Cerebellar cortex (tissue), 1 donor: ENCODE measurements at regions not wholly inside any gene's neighbourhood (a gene's known extent, or its start where the extent isn't known, plus 50 kb on each side); places are given as distances from the start of the nearest gene placed in this dataset.
"Not testable (repeated sequence)": the region's sequence is repeated elsewhere in the genome, so short reads cannot be mapped to it uniquely, and the experiment has no call there.

ENCODE experiments used
- DNase-seq: peaks from one replicate; pipeline ENCODE4 v3.0.0-alpha.2; 2015; ENCODE audit warnings: low spot score

DNA sequence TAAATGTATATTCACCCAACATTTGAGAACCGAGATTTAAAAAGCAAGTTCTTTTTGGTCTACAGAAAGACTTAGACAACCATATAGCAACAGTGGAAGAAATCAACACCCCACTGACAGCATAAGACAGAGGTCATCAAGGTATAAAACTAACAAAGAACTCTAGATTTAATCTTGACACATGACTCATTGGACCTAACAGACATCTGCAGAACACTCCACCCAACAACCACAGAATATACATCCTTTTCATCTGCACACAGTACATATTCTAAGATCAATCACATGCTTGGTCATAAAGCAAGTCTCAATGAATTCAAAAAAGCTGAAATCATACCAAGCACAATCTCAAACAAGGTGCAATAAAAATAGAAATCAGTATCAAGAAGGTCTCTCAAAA lies 65.8 kb downstream of the SPIN4 start:
- no peak for DNase-seq

DNA sequence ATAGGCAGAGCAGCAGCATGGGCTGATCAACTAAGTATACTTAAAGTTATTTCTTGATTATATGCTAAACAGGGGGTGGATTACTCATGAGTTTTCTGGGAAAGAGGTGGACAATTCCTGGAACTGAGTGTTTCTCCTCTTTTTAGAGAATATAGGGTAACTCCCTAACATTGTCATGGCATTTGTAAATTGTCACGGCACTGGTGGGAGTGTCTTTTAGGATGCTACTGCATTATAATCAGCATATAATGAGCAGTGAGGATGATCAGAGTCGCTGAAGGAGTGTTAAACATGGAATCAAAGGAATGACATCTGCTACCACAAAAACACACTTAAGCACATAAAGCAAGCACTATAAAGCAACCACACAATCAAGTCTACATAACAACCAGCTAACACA lies 66.5 kb downstream of the SPIN4 start:
- DNase-seq = no peak

DNA sequence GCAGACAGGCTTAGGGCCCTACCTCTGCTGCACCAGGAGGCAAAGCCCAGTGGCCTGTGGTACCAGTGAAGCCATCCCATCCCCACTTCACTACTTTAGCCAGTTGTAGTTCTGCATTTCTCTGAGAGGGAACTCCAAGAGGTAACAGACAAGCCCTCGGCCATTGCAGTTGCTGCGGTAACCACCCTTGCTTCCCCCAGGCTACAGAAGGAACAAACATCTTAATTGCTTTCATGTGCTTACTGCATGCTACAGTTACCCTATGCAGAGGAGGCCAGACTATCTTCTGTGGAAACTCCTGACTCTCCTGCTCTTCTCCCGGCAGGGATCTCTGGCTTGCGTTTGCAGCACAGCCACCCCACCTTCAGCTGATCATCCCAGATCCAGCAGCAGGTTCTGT lies 67.8 kb downstream of the SPIN4 start:
- no peak for DNase-seq

DNA sequence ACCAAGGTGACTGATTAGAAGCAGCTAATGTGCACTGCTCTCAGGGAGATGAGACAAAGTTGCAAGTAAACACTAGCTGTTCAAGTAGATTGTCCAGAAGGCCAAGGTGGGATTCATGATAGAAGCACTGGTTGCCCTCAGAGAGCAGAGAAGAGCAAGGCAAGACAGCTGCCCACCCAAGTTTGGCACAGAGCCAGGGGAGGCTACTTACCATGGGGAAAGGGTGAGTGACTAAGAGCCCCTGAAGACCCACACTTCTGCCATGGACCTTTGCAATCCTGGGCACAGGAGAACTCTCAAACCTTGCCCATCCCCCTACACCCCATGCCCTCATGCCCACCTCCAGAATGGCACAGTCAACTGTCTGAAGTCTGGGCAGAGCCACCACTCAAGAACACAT lies 68.3 kb downstream of the SPIN4 start:
- DNase-seq = no peak

DNA sequence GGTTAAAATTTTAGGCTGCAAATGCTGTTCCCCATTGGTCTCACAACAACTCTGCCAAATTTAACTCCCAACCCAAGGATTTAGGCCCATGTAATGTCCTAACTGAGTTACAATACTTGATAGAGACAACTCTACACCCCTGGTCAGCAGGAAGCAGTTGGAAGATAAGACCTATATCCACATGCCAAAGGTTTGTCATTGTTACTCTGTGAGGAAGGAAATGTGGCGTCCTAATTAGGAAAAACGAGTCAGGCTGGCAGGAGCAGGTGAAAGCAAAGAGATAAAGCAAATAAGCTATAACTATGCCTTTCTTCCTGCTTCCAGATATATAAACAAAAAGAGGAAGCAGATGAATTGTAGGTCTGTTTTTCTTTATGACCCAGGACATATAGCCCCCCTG lies 69.1 kb downstream of the SPIN4 start:
- DNase-seq = no peak

DNA sequence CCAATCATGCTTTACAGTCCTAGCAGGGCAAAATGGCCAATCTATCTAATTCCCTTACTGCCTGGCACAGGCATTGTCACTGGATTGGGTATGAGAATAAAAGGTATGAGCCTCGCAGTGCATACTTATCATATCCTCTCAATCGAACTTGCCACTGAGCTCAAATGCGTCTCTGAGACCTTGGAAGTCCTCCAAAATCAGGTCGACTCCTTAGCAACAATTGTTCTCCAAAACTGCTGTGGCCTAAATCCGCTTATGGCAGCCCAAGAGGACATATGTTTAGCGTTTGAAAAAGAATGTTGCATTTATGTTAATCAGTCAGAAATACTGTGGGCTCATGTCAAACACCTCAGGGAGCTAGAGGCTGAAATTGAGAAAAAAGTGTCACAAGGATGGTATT lies 69.7 kb downstream of the SPIN4 start:
- DNase-seq = peak; percentile 3

DNA sequence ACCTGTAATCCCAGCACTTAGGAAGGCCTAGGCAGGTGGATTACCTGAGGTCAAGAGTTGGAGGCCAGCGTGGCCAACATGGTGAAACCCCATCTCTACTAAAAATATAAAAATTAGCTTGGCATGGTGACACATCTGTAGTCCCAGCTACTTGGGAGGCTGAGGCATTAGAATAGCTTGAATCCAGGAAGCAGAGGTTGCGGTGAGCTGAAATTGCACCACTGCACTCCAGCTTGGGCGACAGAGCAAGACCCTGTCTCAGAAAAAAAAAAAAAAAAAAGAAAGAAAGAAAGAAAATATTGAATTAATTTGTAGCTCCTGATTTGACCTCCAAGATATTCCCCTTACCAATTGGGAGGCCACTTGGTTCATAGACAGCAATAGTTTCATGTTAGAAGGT lies 73.7 kb downstream of the SPIN4 start:
- DNase-seq = not testable (repeated sequence)

DNA sequence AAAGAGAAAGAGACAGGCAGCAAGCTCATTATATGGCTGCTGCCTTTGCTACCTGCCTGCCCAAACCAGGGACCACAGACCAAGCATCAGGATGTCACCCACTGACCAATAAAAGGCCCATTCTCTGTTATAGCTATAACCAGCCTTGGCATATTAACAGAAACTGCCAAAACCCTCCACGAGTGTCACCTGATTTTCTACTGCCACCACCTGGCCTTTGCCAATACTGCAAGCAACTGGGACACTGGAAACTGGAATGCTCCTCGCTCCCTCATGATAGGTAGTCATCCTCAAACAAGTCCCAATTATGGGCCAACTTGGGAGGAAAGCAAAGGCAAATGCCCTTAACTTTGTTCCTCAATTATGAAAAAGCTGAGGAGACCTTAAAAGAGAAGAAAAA lies 76.0 kb downstream of the SPIN4 start:
- peak; percentile 19 for DNase-seq

DNA sequence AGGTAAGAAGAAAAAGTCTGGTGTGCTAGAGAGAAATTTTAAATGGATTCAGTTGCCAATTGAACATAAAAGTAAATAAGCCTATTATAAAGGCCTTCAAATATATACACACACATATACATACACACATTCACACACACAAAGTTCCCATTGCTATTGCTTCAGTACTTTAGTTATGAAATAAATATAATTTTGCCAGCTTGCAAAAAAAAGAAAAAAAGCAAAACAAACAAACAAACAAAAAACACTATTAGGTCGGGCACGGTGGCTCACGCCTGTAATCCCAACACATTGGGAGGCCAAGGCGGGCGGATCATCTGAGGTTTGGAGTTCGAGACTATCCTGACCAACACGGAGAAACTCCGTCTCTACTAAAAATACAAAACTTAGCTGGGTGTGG lies 80.3 kb downstream of the SPIN4 start:
- no peak for DNase-seq

DNA sequence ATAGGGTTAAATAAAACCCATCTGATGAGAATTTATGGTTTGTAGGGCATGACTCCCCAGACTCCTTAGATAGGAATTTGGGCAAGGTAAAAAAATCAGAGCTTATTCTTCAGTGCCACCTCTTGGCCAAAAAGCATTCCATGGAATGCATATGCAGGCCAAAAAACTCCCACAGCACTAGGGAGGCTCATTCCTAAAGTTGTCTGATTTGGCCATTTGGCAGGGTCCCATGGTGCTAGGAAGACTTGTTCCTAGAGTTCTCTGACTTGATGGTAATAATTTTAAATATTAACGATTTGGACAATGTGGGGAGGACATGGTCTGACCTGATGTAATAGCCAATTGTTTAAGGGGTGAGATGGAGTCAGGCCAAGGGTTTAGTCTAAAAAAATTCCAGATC lies 93.0 kb downstream of the SPIN4 start:
- DNase-seq = no peak

DNA sequence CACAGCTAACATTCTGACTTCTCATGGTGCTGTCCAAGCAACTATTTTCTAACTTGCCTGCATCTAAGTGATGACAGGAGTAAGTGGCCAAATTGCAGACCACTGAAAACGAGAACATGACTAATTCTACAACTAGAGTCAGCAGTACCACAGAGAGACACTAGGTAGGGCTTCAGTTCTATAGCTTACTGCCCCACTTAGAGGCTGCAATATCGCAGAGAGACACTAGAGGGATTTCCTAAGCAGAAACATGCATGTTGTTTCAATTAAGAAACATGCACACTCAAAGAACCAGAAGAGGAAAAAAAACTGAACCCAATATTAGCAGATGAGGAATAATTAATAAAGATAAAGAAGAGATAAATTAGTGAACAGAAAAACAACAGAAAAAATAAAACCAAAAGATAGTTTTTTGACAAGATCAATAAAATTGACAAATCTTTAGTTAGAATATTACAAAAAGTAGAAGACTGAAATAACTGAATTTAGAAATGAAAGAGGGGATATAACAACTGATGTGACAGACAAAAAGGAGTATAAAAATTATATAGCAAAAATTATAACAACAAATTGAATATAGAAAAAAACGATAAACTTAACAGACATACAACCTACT lies 100.8 kb downstream of the SPIN4 start:
- peak; percentile 69 for DNase-seq

DNA sequence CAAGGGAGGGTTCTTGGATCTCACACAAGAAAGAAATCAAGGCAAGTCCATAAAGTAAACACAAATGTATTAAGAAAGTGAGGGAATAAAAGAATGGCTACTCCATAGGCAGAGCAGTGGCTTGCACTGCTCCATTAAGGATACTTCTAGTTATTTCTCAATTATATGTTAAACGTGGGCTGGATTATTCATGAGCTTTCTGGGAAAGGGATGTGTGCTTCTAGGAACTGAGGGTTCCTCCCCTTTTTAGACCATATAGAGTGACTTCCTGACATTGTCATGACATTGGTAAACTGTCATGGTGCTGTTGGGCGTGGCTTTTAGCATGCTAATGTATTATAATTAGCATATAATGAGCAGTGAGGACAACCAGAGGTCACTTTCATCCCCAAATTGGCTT lies 108.4 kb downstream of the SPIN4 start:
- DNase-seq = not testable (repeated sequence)

DNA sequence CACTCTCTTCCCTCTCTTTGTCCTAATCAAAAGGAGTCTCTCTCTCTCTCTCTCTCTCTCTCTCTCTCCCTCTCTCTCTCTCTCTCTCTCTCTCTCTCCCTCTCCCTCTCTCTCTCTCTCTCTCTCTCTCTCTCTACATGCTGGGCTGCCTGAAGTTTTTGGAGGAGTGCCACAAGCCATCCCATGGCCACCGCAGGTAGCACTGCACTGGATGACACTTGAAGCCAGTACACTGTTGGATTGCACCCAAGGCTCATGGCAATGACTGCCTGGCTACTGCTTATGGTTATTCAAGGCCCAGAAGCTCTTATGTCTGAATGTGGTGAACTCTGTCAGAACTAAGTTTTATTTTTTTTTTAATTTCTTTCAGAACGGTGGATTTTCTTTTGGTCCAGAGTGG lies 115.2 kb downstream of the SPIN4 start:
- DNase-seq = not testable (repeated sequence)

DNA sequence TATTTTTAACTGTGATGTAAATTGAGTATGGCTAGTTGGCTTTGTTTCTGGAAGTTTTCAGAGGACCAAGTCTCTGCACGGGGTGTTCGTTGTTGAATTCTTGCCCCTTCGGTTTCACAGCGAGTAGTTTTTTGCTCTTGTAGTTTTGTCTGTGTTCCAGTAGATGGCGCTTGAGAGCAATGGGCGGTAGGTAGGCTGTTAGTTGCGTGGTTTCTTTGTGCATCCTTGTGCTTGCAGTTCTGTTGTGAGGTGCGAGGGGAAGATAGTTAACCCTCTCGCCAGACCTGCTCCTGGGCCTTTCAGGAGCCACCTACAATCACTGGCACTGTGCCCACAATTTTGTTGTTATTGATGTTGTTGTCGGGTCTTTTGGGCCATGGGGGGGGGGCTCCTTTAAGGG lies 118.1 kb downstream of the SPIN4 start:
- DNase-seq = not testable (repeated sequence)

DNA sequence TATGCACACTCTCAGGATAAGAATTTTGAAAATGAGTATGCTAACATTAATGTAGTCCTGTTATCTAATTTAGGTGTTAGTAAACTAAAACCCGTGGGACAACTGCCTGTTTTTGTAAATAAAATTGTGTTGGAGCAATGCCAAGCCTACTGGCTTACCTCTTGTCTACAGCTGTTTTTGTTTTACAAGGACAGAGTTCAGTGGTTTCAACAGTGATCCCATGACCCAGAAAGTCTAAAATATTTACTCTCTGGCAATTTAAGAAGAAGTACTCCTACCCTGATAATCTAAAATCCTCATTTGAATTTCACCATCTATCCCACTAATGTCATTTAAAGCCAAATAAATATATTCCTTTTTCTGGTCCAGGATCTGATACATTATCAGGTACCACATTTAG lies 132.9 kb downstream of the SPIN4 start:
- DNase-seq = not testable (repeated sequence)

DNA sequence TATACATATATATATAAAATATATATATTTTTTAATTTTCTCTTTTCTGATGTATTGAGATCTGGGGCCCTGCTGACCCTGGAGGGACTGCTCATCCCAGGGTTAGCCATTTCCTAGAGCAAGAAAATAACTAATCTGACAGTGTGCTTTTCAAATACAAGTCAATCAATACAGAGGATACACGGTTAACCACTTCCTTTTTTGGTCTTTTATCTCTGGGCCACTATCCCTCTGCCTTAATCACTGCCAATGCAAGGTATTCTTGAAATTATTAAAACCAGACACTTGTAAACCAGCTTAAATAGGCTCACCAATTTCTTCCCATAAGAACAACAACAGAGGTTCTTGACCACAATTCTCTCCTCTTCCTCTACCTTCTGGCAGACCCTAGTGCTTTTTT lies 133.6 kb downstream of the SPIN4 start:
- not testable (repeated sequence) for DNase-seq

DNA sequence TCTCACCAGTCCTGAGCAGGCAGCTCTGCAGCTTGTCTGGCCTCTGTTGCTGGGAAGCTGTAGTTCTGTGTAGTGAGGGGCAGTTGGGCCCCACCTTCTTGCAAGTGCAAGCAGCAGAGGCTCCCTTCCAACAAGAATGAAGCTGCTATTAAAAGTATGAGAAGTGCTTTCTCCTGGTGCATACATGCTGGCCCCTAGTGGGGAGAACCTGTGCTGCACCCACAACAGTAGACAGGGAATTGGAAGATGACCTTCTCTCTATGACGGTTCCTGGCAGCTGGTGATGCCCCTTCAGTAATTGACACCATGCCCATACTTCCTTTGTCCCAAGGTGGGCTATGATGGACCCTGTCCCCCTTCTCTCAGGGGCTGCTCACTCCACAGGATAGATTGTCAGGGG lies 141.5 kb downstream of the SPIN4 start:
- not testable (repeated sequence) for DNase-seq

DNA sequence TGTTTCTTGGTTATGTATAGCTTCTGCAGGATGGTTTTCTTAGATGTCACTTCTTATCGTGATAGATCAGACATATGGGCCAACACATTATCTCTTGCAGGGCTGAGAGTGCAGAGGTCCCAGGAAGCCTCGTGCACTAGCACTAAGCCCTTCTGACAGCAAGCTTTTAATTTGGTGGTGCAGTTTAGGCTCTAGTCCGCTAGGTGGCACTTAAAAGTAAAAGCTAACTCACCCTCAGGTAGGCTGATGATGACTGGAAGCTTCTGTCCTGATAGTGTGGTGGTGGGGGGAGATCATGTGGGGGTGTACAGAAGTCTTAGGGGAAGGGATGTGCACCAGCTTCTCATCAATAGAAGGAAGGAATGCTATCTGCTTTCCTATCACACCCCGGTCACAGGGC lies 142.0 kb downstream of the SPIN4 start:
- not testable (repeated sequence) for DNase-seq

DNA sequence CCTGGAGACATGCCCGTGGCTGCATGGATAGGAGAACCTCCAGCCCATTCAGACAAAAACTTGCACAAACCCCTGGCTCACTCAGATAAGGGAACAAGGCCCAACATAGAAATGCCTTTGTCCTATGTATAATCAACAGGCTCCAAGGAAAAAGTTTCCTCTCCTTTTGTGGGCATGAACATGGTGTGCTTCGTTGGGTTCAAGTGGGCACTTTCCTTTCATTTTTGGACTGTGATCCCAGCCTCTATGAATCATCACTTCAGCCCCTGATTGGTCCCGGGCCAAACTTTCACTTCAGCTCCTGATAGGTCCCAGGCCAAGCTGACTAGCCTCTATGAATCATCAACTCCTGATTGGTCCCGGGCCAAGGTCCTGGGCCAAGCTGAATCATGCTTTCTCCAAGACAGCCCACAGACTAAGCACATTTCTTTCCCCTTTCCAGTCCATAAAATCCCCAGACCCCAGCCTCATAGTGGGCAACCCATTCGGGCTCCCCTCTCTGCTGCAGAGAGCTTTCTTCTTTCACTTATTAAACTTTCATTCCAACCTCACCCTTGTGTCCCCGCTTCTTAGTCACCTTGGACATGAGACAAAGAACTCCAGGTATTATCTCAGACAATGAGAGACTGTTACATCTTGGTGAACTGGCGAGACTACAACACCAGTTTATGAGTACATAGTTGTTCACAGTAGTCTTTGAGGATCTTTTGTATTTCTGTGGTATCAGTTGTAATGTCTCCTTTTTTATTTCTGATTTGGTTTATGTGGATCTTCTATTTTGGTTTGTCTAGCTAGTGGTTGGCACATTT lies 146.7 kb downstream of the SPIN4 start:
- DNase-seq = not testable (repeated sequence)

DNA sequence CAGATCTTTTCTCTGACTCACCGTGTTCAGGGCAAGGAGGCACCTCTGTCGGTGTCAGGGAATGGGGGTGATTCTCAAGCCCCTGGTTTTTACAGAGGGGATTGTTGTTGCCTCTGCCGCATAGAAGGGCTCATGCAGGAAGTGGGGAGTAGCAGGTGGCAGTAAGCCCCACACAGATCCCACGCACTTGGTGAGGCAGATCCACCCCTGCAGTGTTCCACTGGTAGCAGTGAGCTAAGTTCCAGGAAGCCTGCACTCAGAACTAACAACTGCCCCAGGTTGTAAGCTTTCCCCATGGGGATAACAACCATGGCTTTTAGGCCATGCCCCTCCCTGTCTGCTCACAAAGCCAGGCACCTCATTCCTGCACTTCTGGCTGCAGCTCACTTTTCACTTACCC lies 149.1 kb downstream of the SPIN4 start:
- DNase-seq = not testable (repeated sequence)

DNA sequence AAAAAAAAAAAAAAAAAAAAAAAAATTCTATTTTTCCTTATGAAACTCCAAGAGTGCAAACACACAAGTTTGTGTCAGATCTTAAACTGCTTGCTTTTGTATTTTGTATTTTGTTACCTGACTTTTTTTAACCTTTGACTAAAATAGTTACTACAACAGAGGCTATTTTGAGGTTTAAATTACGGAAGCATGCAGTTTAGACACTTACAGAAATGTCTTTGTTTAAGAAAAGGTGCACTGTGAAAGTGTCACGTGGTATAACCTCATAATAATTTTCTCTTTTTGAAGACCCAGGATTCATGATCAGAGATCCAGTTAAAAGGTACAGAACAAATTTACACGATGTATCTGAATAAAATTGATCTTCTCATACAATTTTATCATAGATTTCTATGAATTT lies 152.4 kb downstream of the SPIN4 start:
- DNase-seq = not testable (repeated sequence)

DNA sequence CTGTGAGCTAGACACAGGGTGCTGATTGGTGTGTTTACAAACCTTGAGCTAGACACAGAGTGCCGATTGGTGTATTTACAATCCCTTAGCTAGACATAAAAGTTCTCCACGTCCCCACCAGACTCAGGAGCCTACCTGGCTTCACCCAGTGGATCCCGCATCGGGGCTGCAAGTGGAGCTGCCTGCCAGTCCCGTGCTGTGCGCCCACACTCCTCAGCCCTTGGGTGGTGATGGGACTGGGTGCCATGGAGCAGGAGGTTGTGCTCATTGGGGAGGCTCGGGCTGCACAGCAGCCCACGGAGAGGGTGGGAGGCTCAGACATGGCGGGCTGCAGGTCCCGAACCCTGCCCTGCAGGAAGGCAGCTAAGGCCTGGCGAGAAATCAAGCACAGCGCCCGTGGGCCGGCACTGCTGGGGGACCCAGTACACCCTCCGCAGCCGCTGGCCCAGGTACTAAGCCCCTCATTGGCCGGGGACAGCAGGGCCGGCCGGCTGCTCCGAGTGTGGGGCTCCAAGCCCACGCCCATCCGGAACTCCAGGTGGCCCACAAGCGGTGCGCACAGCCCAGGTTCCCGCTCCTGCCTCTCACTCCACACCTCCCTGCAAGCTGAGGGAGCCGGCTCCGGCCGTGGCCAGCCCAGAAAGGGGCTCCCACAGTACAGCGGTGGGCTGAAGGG lies 158.6 kb downstream of the SPIN4 start:
- DNase-seq = not testable (repeated sequence)

DNA sequence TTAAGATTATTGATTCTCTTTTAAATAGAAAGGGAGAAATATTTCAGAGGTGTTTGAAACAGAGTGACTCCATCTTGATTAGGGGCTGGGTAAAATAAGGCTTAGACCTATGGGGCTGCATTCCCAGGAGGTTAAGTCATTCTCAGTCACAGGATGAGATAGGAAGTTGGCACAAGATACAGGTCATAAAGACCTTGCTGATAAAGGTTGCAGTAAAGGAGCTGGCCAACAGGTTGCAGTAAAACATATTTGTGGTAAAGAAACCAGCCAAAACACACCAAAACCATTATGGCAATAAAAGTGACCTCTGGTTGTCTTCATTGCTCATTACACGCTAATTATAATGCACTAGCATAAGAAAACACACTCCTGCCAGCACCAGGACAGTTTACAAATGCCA lies 165.0 kb downstream of the SPIN4 start:
- no peak for DNase-seq
